Small intestine (tissue), 7 donors: ENCODE measurements at regions not wholly inside any gene's neighbourhood (a gene's known extent, or its start where the extent isn't known, plus 50 kb on each side); places are given as distances from the start of the nearest gene placed in this dataset.
"Not testable (repeated sequence)": the region's sequence is repeated elsewhere in the genome, so short reads cannot be mapped to it uniquely, and the experiment has no call there.

Experiments
- DNase-seq, 2 donors: peaks; one replicate each; pipeline versions ENCODE4 v3.0.0 to v3.0.0-alpha.2; 2013
- FAIRE-seq: peaks from 2 replicates; lab custom pipeline; 2012; peaks lifted over from hg19 to GRCh38; lab: Jason Lieb, UNC
- H3K27ac ChIP-seq, 3 donors: one replicate each; pipeline ENCODE4 v1.5.1; 2013; ENCODE audit warnings: low read length in 2 of 3, mild to moderate bottlenecking in 2 of 3, control low read depth in 1 of 3, inconsistent platforms in 1 of 3, low read depth in 1 of 3, moderate library complexity in 1 of 3
- H3K27me3 ChIP-seq, 3 donors: one replicate each; pipeline ENCODE4 v1.6.1; 2013; ENCODE audit warnings: low read length in 3 of 3, inconsistent platforms in 1 of 3; ENCODE audit not compliant: control insufficient read depth in 3 of 3, insufficient read depth in 3 of 3
- H3K36me3 ChIP-seq, 3 donors: one replicate each; pipeline ENCODE4 v1.6.1; 2013; ENCODE audit warnings: low read length in 3 of 3, inconsistent platforms in 1 of 3, low read depth in 1 of 3, mild to moderate bottlenecking in 1 of 3, moderate library complexity in 1 of 3; ENCODE audit not compliant: control insufficient read depth in 3 of 3, insufficient read depth in 2 of 3
- H3K4me1 ChIP-seq, 3 donors: one replicate each; pipeline ENCODE4 v1.6.1; 2013; ENCODE audit warnings: low read length in 2 of 3, inconsistent platforms in 1 of 3, low read depth in 1 of 3, mild to moderate bottlenecking in 1 of 3, moderate library complexity in 1 of 3; ENCODE audit not compliant: control insufficient read depth in 3 of 3, insufficient read depth in 2 of 3
- H3K4me3 ChIP-seq, 3 donors: one replicate each; pipeline ENCODE4 v1.5.1; 2013; ENCODE audit warnings: low read length in 3 of 3, control low read depth in 1 of 3, inconsistent platforms in 1 of 3, low read depth in 1 of 3, mild to moderate bottlenecking in 1 of 3, moderate library complexity in 1 of 3
- H3K9me3 ChIP-seq, 2 donors: one replicate each; pipeline ENCODE4 v1.6.1; 2013; ENCODE audit warnings: low read depth in 1 of 2, low read length in 1 of 2; ENCODE audit not compliant: control insufficient read depth in 2 of 2, insufficient read depth in 1 of 2
- WGBS, 3 donors: extraction: QIAGEN DNeasy Blood & Tissue Kit; methylation state at CpG; one replicate each; pipeline ENCODE4 v1.1.7; 2013; 5-methylcytosine and 5-hydroxymethylcytosine counted together
- donor health status: healthy with polysubstance abuse.
- donor health status: control.
- donor health status: control.
- donor health status: Bipolar disorder and iron deficiency.
- donor health status: healthy.

DNA sequence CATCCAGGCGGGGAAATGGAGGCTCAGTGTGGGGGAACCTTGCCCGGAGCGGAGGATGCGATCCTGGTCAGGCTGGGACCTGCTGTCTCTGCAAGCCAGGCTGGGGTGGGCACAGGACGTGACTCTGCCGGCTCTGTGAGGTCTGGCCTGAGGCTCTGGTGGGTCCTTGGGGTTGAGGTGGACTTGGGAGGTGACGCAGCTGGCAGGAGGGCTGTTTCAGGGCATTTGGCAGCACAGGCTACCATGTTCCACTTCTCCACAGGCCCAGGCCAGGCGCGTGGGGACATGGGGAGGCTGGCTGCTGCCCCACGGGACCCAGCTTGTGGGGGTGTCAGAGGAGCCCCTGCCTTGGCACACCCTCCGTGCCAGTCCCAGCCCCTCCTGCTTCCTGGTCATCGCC, 1199.7 kb downstream of the BRD1 start:
- Histone ChIP-seq H3K27ac (no peak overlapping the region), H3K4me3 (no peak overlapping the region), H3K36me3 (no peaks in the 10 kb centered on the region), H3K9me3 (no peaks in the 10 kb centered on the region), H3K4me1 (no peaks in the 10 kb centered on the region), H3K27me3 (no peaks in the 10 kb centered on the region)
- WGBS, 3 donors = 83 to 91% (median 86%) methylated on average over 12 of the region's 12 CpGs
- DNase-seq = no peak
- no peak for FAIRE-seq

DNA sequence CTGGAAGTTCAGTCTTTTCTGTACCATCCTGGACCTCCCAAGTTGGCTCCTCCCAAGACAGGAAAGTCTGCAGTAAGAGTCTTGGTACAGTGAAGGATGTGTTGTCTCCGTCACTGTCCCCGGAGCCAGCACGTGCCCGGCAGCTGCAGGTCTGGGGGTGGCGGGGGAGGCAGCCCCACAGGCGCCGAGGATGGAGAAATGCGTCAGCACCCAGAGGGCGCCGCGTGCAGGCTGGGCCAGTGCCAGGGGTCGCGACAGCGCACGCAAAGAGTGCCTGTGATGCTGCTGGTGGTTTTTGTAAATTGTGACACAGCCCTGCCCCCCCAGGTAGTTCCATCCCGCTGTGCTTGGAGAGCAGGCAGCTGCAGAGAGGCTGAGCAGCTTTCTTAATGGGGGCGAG, 1200.5 kb downstream of the BRD1 start:
- DNase-seq = peak in 1 of 2 donors; percentile 12
- no peak overlapping the region for H3K4me3 ChIP-seq
- no peaks in the 10 kb centered on the region for H3K36me3 ChIP-seq
- no peak for FAIRE-seq
- 42 to 53% (median 51%) methylated on average over 17 of the region's 17 CpGs for WGBS, 3 donors
- no peaks in the 10 kb centered on the region for H3K4me1 ChIP-seq
- H3K27me3 ChIP-seq = no peaks in the 10 kb centered on the region
- H3K9me3 ChIP-seq = no peaks in the 10 kb centered on the region
- H3K27ac ChIP-seq = no peak overlapping the region

DNA sequence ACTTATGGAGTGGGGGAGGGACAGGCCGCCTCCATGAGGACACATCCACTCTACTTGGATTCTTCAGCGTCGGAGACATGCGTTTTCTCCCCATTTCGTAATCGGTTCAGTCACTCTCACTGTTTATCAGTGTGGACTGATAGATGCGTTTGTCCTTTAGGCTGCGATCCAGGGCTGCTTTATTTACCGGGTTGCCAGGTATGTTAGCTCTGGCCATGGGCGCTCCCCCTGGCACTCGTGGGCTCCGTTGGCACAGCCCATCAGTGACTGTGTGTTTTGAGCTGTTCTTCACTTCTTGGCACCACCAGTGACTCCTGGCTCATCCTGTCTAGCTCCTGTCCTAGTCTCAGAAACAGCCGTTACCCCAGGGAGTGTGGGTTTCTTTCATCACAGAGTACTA, 1203.3 kb downstream of the BRD1 start:
- H3K27me3 ChIP-seq = no peaks in the 10 kb centered on the region
- no peaks in the 10 kb centered on the region for H3K36me3 ChIP-seq
- 71 to 80% (median 79%) methylated on average over 13 of the region's 13 CpGs for WGBS, 3 donors
- DNase-seq (no peak), FAIRE-seq (no peak)
- no peaks in the 10 kb centered on the region for H3K4me1 ChIP-seq
- H3K9me3 ChIP-seq = no peaks in the 10 kb centered on the region
- no peak overlapping the region for H3K27ac ChIP-seq
- H3K4me3 ChIP-seq = no peak overlapping the region

DNA sequence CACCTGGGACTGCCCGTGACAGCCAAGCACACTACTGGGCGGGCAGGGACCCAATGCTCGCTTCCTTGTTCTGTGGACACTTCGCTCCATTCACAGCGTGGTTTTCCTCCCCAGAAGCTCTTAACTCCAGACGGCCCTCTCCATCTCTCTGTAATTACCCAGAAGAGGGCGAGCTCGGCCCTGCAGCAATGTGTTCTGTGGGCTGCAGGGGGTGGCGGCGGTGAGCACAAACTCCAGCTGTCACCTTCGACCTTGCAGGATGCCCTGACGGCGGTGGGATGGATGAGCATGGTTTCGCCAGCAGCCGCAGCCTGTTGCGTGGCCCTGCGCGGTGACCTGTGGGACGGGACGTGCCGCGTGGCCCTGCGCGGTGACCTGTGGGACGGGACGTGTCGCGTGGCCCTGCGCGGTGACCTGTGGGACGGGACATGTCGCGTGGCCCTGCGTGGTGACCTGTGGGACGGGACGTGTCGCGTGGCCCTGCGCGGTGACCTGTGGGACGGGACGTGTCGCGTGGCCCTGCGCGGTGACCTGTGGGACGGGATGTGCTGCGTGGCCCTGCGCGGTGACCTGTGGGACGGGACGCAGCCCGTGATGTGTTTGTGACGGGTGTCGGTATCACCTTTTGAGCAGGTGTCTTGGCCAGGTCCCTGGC, 1204.7 kb downstream of the BRD1 start:
- Histone ChIP-seq H3K4me1 (no peaks in the 10 kb centered on the region), H3K4me3 (no peak overlapping the region), H3K27ac (no peak overlapping the region), H3K27me3 (no peaks in the 10 kb centered on the region), H3K36me3 (no peaks in the 10 kb centered on the region), H3K9me3 (no peaks in the 10 kb centered on the region)
- DNase-seq (no peak), FAIRE-seq (no peak)
- 91 to 94% (median 94%) methylated on average over 50 to 55 of the region's 55 CpGs for WGBS, 3 donors

DNA sequence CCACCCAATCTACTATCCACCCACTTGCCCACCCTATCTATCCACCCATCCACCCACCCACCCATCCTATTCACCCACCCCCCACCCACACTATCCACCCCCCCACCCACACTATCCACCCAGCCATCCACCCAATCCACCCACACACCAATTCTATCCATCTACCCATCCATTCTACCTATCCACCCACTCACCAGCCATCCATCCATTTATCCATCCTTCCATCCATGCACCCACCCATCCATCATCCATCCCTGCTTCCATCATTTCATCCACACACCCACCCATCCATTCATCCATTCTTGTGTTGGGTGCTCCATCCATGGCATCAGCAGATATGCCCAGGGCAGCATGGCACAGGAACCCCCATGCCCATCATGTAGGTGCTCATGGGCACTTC, 1206.6 kb downstream of the BRD1 start:
- Histone ChIP-seq H3K36me3 (no peaks in the 10 kb centered on the region), H3K9me3 (no peaks in the 10 kb centered on the region), H3K27me3 (no peaks in the 10 kb centered on the region), H3K27ac (no peak overlapping the region), H3K4me1 (no peaks in the 10 kb centered on the region), H3K4me3 (no peak overlapping the region)
- FAIRE-seq (no peak), DNase-seq (no peak)

DNA sequence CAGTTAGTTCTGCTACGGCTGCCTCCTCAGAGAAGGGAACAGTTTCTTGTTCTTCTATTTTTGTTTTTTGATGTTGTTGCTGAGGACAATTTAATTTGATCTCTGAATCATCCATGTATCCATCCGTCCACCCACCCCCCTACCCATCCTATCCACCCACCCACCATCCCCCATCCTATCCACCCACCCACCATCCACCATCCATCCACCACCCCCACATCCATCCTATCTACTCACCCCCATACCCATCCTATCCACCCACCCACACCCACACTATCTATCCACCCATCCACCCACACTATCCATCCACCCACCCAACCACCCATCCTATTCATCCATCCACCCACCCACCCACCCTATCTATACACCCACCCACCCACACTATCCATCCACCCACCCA, 1207.2 kb downstream of the BRD1 start:
- not testable (repeated sequence) for H3K9me3 ChIP-seq, H3K27me3 ChIP-seq, DNase-seq, FAIRE-seq, H3K36me3 ChIP-seq, H3K4me1 ChIP-seq, H3K4me3 ChIP-seq, H3K27ac ChIP-seq
- WGBS, 3 donors = 49 to 88% (median 80%) methylated on average over 2 of the region's 2 CpGs

DNA sequence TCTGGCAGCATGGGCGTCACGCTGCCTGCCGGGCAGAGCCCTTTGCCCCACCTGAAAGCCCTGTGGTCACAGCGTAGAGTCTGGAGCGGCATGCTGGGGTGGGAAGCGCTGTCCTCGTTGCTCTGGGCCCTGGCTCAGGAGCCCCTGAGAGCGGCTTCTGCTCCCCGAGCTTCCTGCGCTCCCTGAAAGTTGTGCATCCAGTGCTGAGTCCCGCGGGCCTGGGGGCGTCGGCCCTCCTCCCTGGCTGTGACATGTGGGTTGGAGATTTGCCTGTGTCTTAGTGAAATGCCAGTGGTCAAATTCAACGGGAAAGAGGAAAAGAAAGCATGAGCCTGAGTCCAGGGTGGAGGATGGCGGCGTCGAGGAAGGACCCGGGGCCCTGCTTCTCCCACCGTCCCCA, 1208.0 kb downstream of the BRD1 start:
- 74 to 84% (median 81%) methylated on average over 20 of the region's 20 CpGs for WGBS, 3 donors
- no peak overlapping the region for H3K4me3 ChIP-seq
- no peak for FAIRE-seq
- H3K27ac ChIP-seq = no peak overlapping the region
- H3K36me3 ChIP-seq = no peaks in the 10 kb centered on the region
- H3K4me1 ChIP-seq = no peaks in the 10 kb centered on the region
- H3K27me3 ChIP-seq = no peaks in the 10 kb centered on the region
- H3K9me3 ChIP-seq = no peaks in the 10 kb centered on the region
- DNase-seq = no peak

DNA sequence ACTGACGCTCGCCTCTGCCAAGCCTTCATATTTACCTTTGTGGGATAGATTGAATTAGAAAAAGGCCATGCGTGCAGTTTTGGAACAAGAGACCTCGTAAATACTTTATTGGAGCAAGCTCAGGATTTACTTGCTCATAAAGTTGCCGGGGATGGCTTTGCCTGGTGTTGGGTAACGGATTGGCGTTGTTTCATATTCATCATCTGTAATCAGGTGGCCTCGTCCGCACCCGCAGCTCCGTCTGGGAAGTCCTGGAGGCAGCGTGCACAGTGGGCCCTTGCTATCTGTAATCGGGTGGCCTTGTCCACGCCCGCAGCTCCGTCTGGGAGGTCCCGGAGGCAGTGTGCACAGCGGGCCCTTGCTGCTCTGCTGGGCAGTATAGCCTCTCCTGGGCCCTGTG, 1209.3 kb downstream of the BRD1 start:
- DNase-seq (no peak), FAIRE-seq (no peak)

DNA sequence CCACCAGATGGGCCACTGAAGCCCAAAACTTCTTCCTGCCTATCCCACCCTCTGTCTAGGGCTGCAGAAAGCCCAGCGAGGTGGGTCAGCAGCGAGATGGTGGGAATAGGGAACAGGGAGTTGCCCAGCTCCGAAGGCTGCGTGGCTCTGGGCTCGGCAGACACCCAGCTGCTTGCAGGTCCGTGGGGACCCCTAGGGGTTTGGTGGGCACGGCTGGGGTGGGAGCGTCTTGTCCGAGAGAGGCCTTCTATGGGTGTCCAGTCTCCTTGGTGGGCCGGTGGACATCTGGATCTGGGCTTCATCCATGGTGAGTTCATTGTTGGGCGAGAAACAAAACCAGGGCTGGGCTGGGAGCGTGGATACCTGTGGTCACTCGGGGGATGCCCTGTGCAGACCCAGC, 1211.0 kb downstream of the BRD1 start:
- Histone ChIP-seq H3K27ac (no peak overlapping the region), H3K4me3 (no peak overlapping the region), H3K4me1 (no peaks in the 10 kb centered on the region), H3K27me3 (no peaks in the 10 kb centered on the region), H3K36me3 (no peaks in the 10 kb centered on the region), H3K9me3 (peaks cover 0 to under 1% of the 10 kb centered on the region in 2 donors)
- no peak for DNase-seq
- 80 to 89% (median 83%) methylated on average over 13 of the region's 13 CpGs for WGBS, 3 donors
- FAIRE-seq = no peak

More for the DNA sequence above, 1209.3 kb downstream of the BRD1 start:
- no peaks in the 10 kb centered on the region for H3K27me3 ChIP-seq
- no peaks in the 10 kb centered on the region for H3K36me3 ChIP-seq
- no peaks in the 10 kb centered on the region for H3K4me1 ChIP-seq
- no peaks in the 10 kb centered on the region for H3K9me3 ChIP-seq
- 61 to 79% (median 66%) methylated on average over 18 of the region's 18 CpGs for WGBS, 3 donors
- H3K27ac ChIP-seq = no peak overlapping the region
- no peak overlapping the region for H3K4me3 ChIP-seq
